Panc1 (cell line): ENCODE measurements at regions not wholly inside any gene's neighbourhood (a gene's known extent, or its start where the extent isn't known, plus 50 kb on each side); places are given as distances from the start of the nearest gene placed in this dataset.

Experiments used
- POLR2AphosphoS5 ChIP-seq: IDR thresholded peaks from 2 replicates; pipeline ENCODE4 v1.6.1; 2012; ENCODE audit warnings: mild to moderate bottlenecking, low read depth, low read length, moderate library complexity
- SIN3A ChIP-seq: IDR thresholded peaks from 2 replicates; pipeline ENCODE4 v1.6.1; 2012; ENCODE audit warnings: low read depth, mild to moderate bottlenecking, low read length, moderate library complexity, borderline replicate concordance; ENCODE audit not compliant: insufficient read depth
- TF ChIP-seq, protein P1 (sequence below): fragments of 450-650 bp; IDR thresholded peaks from 2 replicates; pipeline ENCODE4 v1.5.1; 2017; ENCODE audit warnings: mild to moderate bottlenecking

DNA sequence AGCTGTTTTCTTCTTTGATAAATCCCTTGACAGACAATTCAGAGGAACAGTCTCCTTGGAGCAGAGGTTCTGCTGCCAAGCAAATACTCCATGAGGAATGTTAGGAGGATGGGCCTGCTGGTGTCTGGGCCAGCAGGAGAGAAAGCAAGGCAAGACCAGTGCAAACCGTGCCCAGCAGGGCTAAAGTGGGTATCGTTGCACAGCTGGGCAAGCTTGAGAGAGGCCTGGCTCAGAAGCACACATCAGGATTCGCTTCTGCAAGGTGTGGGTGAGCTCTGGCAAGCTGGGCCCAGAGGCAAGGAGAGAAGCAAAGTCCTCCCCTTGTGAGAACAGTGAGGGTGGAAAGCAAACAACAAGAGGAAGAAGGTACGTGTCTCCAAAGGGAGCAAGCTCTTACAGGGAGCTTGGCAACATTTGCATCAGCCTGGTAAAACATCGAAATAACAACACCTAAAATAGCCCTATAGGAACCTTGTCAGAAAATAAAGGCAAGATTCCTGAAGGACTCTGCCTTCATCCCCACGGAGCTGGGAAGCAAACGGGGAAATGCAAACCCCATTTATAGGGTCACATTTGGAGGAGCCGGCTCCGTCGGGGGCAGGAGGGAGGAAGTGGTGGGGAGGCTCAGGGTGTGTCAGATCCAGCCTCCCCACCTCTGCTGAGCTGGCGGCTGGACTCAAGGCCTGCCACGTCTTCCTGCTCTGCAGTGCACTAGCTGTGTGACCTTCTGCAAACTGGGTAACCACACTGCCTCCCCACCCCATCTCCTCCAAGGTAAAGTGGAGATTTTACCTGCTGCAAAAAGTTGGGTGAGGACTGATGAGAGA lies 62.3 kb upstream of the HIVEP3 start:
- TF ChIP-seq POLR2AphosphoS5 = no peak
- TF ChIP-seq, protein P1, sequence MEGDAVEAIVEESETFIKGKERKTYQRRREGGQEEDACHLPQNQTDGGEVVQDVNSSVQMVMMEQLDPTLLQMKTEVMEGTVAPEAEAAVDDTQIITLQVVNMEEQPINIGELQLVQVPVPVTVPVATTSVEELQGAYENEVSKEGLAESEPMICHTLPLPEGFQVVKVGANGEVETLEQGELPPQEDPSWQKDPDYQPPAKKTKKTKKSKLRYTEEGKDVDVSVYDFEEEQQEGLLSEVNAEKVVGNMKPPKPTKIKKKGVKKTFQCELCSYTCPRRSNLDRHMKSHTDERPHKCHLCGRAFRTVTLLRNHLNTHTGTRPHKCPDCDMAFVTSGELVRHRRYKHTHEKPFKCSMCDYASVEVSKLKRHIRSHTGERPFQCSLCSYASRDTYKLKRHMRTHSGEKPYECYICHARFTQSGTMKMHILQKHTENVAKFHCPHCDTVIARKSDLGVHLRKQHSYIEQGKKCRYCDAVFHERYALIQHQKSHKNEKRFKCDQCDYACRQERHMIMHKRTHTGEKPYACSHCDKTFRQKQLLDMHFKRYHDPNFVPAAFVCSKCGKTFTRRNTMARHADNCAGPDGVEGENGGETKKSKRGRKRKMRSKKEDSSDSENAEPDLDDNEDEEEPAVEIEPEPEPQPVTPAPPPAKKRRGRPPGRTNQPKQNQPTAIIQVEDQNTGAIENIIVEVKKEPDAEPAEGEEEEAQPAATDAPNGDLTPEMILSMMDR = no peak
- no peak for TF ChIP-seq SIN3A
